Neuronal stem cell (in vitro differentiated cells): ENCODE measurements at regions not wholly inside any gene's neighbourhood (a gene's known extent, or its start where the extent isn't known, plus 50 kb on each side); places are given as distances from the start of the nearest gene placed in this dataset.
A peak's percentile ranks its signal among the peaks of the same experiment; 100 is the strongest.
"Not testable (repeated sequence)": the region's sequence is repeated elsewhere in the genome, so short reads cannot be mapped to it uniquely, and the experiment has no call there.

ENCODE experiments used
- DNase-seq: peaks from one replicate; pipeline ENCODE4 v3.0.0-alpha.2; 2013; ENCODE audit warnings: low spot score
- H2AFZ ChIP-seq: one replicate; pipeline ENCODE4 v1.6.1; 2013; ENCODE audit warnings: mild to moderate bottlenecking, low read length, inconsistent platforms
- H2AK5ac ChIP-seq: 2 replicates; pipeline ENCODE4 v1.6.1; 2013; ENCODE audit warnings: low read depth, mild to moderate bottlenecking, inconsistent platforms, low read length, moderate library complexity, mixed read lengths
- H2BK120ac ChIP-seq: 2 replicates; pipeline ENCODE4 v1.6.1; 2013; ENCODE audit warnings: low read depth, mild to moderate bottlenecking, inconsistent platforms, low read length, moderate library complexity, mixed read lengths
- H2BK12ac ChIP-seq: one replicate; pipeline ENCODE4 v1.6.1; 2013; ENCODE audit warnings: low read length, inconsistent platforms
- H2BK15ac ChIP-seq: 2 replicates; pipeline ENCODE4 v1.6.1; 2013; ENCODE audit warnings: mild to moderate bottlenecking, low read length, inconsistent platforms, mixed read lengths
- H2BK5ac ChIP-seq: one replicate; pipeline ENCODE4 v1.6.1; 2013; ENCODE audit warnings: inconsistent platforms, mild to moderate bottlenecking, low read length, moderate library complexity
- H3K14ac ChIP-seq: one replicate; pipeline ENCODE4 v1.6.1; 2013; ENCODE audit warnings: low read length, inconsistent platforms
- H3K18ac ChIP-seq: 2 replicates; pipeline ENCODE4 v1.6.1; 2013; ENCODE audit warnings: low read length, inconsistent platforms
- H3K23ac ChIP-seq: 2 replicates; pipeline ENCODE4 v1.6.1; 2013; ENCODE audit warnings: low read depth, mild to moderate bottlenecking, mixed read lengths, low read length, inconsistent platforms; ENCODE audit not compliant: poor library complexity
- H3K27ac ChIP-seq: replicated peaks from 3 replicates; pipeline ENCODE4 v1.5.1; 2013; ENCODE audit warnings: low read length, inconsistent platforms
- H3K27me3 ChIP-seq, 3 experiments: 2 replicates each; pipeline ENCODE4 v1.6.1; 2013; ENCODE audit warnings: low read length in 3 of 3, mild to moderate bottlenecking in 2 of 3, inconsistent platforms in 1 of 3, low read depth in 1 of 3, mixed read lengths in 1 of 3, moderate library complexity in 1 of 3; ENCODE audit not compliant: control insufficient read depth in 3 of 3, insufficient read depth in 3 of 3
- H3K36me3 ChIP-seq, 2 donors: replicated peaks in 1 of 2; 2 replicates each; pipeline ENCODE4 v1.6.1; 2013; ENCODE audit warnings: low read length in 2 of 2; ENCODE audit not compliant: control insufficient read depth in 2 of 2, insufficient read depth in 2 of 2
- H3K4ac ChIP-seq: 2 replicates; pipeline ENCODE4 v1.6.1; 2013; ENCODE audit warnings: inconsistent platforms, mild to moderate bottlenecking, low read length, moderate library complexity
- H3K4me1 ChIP-seq, 2 donors: 1 replicate in 1 of 2; 2 replicates in 1 of 2; pipeline ENCODE4 v1.6.1; 2013; ENCODE audit warnings: low read length in 2 of 2, low read depth in 1 of 2; ENCODE audit not compliant: control insufficient read depth in 2 of 2, insufficient read depth in 1 of 2
- H3K4me2 ChIP-seq: one replicate; pipeline ENCODE4 v1.6.1; 2013; ENCODE audit warnings: mild to moderate bottlenecking, low read length, inconsistent platforms; ENCODE audit not compliant: insufficient read depth, poor library complexity, severe bottlenecking
- H3K4me3 ChIP-seq, 2 donors: 2 replicates each; pipeline ENCODE4 v1.5.1; 2013; ENCODE audit warnings: low read length in 2 of 2, mild to moderate bottlenecking in 2 of 2, inconsistent platforms in 1 of 2, moderate library complexity in 1 of 2
- H3K79me1 ChIP-seq: one replicate; pipeline ENCODE4 v1.6.1; 2013; ENCODE audit warnings: low read depth, mild to moderate bottlenecking, inconsistent platforms, low read length, moderate library complexity
- H3K9ac ChIP-seq: one replicate; pipeline ENCODE4 v1.6.1; 2013; ENCODE audit warnings: mild to moderate bottlenecking, low read depth, low read length, inconsistent platforms; ENCODE audit not compliant: poor library complexity
- H3K9me3 ChIP-seq, 2 donors: replicated peaks in 1 of 2; 2 replicates each; pipeline versions ENCODE3 to v1.6.1; 2013; ENCODE audit warnings: low read length in 2 of 2, mild to moderate bottlenecking in 2 of 2, inconsistent platforms in 1 of 2, low read depth in 1 of 2, mixed read lengths in 1 of 2, moderate library complexity in 1 of 2; ENCODE audit not compliant: control insufficient read depth in 2 of 2, insufficient read depth in 1 of 2
- H4K8ac ChIP-seq: one replicate; pipeline ENCODE4 v1.6.1; 2013; ENCODE audit warnings: low read depth, mild to moderate bottlenecking, inconsistent platforms, low read length, moderate library complexity
- H4K91ac ChIP-seq: one replicate; pipeline ENCODE4 v1.6.1; 2013; ENCODE audit warnings: low read length, low read depth, mild to moderate bottlenecking, inconsistent platforms; ENCODE audit not compliant: poor library complexity
- WGBS, 2 donors: extraction: QIAGEN DNeasy Blood & Tissue Kit; methylation state at CpG; one replicate each; pipeline ENCODE4 v1.1.7; 2013; ENCODE audit warnings: missing lambda C conversion rate in 2 of 2, mixed read lengths in 1 of 2; ENCODE audit not compliant: insufficient read length in 2 of 2, insufficient replicate concordance in 1 of 2; ENCODE audit errors: extremely low coverage in 2 of 2; 5-methylcytosine and 5-hydroxymethylcytosine counted together

- Histone ChIP-seq H3K4me1 (no peaks in the 10 kb centered on the region), H3K14ac (no peak overlapping the region), H3K4ac (no peak overlapping the region), H3K23ac (no peak overlapping the region), H2AFZ (no peak overlapping the region), H2BK5ac (no peak overlapping the region), H4K91ac (no peak overlapping the region), H3K27me3 (no peaks in the 10 kb centered on the region), H3K9me3 (no peaks in the 10 kb centered on the region), H2BK15ac (no peak overlapping the region), H3K18ac (no peak overlapping the region), H3K4me2 (no peak overlapping the region), H2BK12ac (no peak overlapping the region), H3K9ac (no peak overlapping the region), H3K27ac (no peak overlapping the region), H3K36me3 (no peaks in the 10 kb centered on the region), H2BK120ac (no peak overlapping the region), H3K4me3 (no peak overlapping the region), H4K8ac (no peak overlapping the region), H2AK5ac (no peak overlapping the region), H3K79me1 (no peaks in the 10 kb centered on the region)
- WGBS, 2 donors, result no CpG with 5 or more reads among the region's 2 CpGs
- DNase-seq, result no peak
These were observed 506.4 kb upstream of the PABPC4L start for GRCh38 chr4:134708026-134708425.

GRCh38 chr4:134702374-134702773 is 500.8 kb upstream of the PABPC4L start:
- no peak overlapping the region for H2BK15ac ChIP-seq
- H3K9me3 ChIP-seq, result no peaks in the 10 kb centered on the region
- no CpG with 5 or more reads among the region's 3 CpGs for WGBS, 2 donors
- no peak overlapping the region for H2BK120ac ChIP-seq
- H2BK12ac ChIP-seq, result no peak overlapping the region
- no peak overlapping the region for H3K4me2 ChIP-seq
- H3K4me3 ChIP-seq, result no peak overlapping the region
- no peak overlapping the region for H3K23ac ChIP-seq
- no peaks in the 10 kb centered on the region for H3K4me1 ChIP-seq
- H3K4ac ChIP-seq, result no peak overlapping the region
- H3K27ac ChIP-seq, result no peak overlapping the region
- H2AFZ ChIP-seq, result peak overlapping the region; percentile 66
- no peaks in the 10 kb centered on the region for H3K36me3 ChIP-seq
- H3K9ac ChIP-seq, result no peak overlapping the region
- no peak overlapping the region for H4K8ac ChIP-seq
- no peak overlapping the region for H3K18ac ChIP-seq
- H3K27me3 ChIP-seq, result no peaks in the 10 kb centered on the region
- no peak overlapping the region for H2AK5ac ChIP-seq
- no peaks in the 10 kb centered on the region for H3K79me1 ChIP-seq
- no peak overlapping the region for H3K14ac ChIP-seq
- H2BK5ac ChIP-seq, result no peak overlapping the region
- H4K91ac ChIP-seq, result no peak overlapping the region
- DNase-seq, result no peak

GRCh38 chr4:134700251-134700650 is 498.7 kb upstream of the PABPC4L start:
- H3K4me3 ChIP-seq, result no peak overlapping the region
- no peak overlapping the region for H2AK5ac ChIP-seq
- no peak overlapping the region for H3K23ac ChIP-seq
- no peak overlapping the region for H4K8ac ChIP-seq
- no peak overlapping the region for H3K14ac ChIP-seq
- no peak overlapping the region for H3K27ac ChIP-seq
- no peak overlapping the region for H2BK15ac ChIP-seq
- H2AFZ ChIP-seq, result no peak overlapping the region
- no peak overlapping the region for H3K4me2 ChIP-seq
- no peak overlapping the region for H4K91ac ChIP-seq
- no peak overlapping the region for H3K4ac ChIP-seq
- no peaks in the 10 kb centered on the region for H3K9me3 ChIP-seq
- WGBS, 2 donors, result no CpG with 5 or more reads among the region's 4 CpGs
- H3K4me1 ChIP-seq, result no peaks in the 10 kb centered on the region
- DNase-seq, result no peak
- no peaks in the 10 kb centered on the region for H3K27me3 ChIP-seq
- H3K79me1 ChIP-seq, result no peaks in the 10 kb centered on the region
- no peak overlapping the region for H2BK12ac ChIP-seq
- no peak overlapping the region for H3K9ac ChIP-seq
- H2BK5ac ChIP-seq, result no peak overlapping the region
- no peak overlapping the region for H3K18ac ChIP-seq
- H3K36me3 ChIP-seq, result no peaks in the 10 kb centered on the region
- H2BK120ac ChIP-seq, result no peak overlapping the region

DNA sequence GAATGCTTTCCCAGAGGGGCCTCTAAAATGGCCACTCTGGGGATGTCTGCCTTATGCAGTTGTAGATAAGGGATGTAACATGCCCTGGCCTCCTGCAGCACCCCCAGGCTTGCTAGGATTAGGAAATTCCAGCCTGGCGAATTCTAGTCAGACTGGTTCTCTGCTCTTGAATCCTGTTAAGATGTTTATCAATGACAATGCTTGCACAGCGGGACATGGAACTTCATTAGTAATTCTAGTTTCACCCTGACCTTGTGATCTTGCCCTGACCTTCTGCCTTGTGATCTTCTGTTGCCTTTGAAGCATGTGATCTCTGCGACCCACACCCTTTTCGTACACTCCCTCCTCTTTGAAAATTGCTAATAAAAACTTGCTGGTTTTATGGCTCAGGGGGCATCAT is 497.2 kb upstream of the PABPC4L start:
- not testable (repeated sequence) for H3K4me2 ChIP-seq, H2AFZ ChIP-seq

More for the DNA sequence above, 497.2 kb upstream of the PABPC4L start:
- H3K4ac ChIP-seq, H3K4me1 ChIP-seq, H4K8ac ChIP-seq, H2AK5ac ChIP-seq, H3K27ac ChIP-seq, H3K4me3 ChIP-seq, H3K9ac ChIP-seq, H2BK12ac ChIP-seq, H4K91ac ChIP-seq, H3K79me1 ChIP-seq, H3K27me3 ChIP-seq, H3K36me3 ChIP-seq, H3K9me3 ChIP-seq, H2BK120ac ChIP-seq, DNase-seq, H2BK15ac ChIP-seq, H3K14ac ChIP-seq, H3K23ac ChIP-seq, H3K18ac ChIP-seq, H2BK5ac ChIP-seq: not testable (repeated sequence)
- WGBS, 2 donors, result no CpG with 5 or more reads among the region's 4 CpGs
